A673 (cell line): ENCODE measurements at regions not wholly inside any gene's neighbourhood (a gene's known extent, or its start where the extent isn't known, plus 50 kb on each side); places are given as distances from the start of the nearest gene placed in this dataset.

Experiments used
- CTCF ChIP-seq: fragments of 300-800, 200-600 bp; sonication (generic); conservative IDR thresholded peaks from 2 replicates; pipeline ENCODE4 v1.5.1; 2017; ENCODE audit warnings: low read depth, mild to moderate bottlenecking, antibody characterized with exemption, low read length, moderate library complexity, mixed read lengths
- EZH2 ChIP-seq: fragments of 200-600 bp; sonication (generic); IDR thresholded peaks from 2 replicates; pipeline ENCODE4 v1.6.1; 2017; ENCODE audit warnings: borderline replicate concordance, low read depth, mild to moderate bottlenecking, mixed read lengths, antibody characterized with exemption, low read length; ENCODE audit not compliant: poor library complexity, severe bottlenecking

- TF ChIP-seq CTCF (no peak), EZH2 (no peak)
These were observed 463.8 kb upstream of the KIRREL3 start for GRCh38 chr11:127464325-127464724.
